GM18907 (cell line): ENCODE measurements at regions not wholly inside any gene's neighbourhood (a gene's known extent, or its start where the extent isn't known, plus 50 kb on each side); places are given as distances from the start of the nearest gene placed in this dataset.
A peak's percentile ranks its signal among the peaks of the same experiment; 100 is the strongest.

ENCODE experiments used
- ATAC-seq: cut with Tn5 transposase; IDR thresholded peaks from one replicate; pipeline ENCODE4 v1.9.1; 2021; ENCODE audit warnings: mild to moderate bottlenecking, moderate library complexity; ENCODE audit not compliant: unreplicated experiment

DNA sequence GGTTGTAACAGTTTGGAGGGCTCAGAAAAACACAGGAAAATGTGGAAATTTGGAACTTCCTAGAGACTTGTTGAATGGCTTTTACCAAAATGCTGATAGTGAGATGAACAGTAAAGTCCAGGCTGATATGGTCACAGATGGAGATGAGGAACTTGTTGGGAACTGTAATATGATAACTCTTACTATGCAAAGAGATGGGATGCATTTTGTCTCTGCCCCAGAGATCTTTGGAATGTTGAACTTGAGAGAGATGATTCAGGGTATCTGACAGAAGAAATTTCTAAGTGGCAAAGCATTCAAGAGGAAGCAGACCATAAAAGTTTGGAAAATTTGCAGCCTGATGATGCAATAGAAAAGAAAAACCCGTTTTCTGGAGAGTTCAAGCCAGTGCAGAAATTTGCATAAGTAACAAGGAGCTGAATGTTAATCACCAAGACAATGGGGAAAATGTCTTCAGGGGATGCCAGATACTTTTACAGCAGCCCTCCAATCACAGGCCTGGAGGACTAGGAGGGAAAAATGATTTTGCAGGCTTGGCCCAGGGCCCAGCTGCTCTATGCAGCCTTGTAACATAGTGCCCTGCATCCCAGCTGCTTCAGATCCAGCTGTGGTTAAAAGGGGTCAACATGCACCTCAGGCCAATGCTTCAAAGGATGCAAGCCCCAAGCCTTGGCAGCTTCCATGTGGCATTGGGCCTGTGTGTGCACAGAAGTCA lies 572.7 kb upstream of the ATP2B1 start:
- no peak for ATAC-seq

DNA sequence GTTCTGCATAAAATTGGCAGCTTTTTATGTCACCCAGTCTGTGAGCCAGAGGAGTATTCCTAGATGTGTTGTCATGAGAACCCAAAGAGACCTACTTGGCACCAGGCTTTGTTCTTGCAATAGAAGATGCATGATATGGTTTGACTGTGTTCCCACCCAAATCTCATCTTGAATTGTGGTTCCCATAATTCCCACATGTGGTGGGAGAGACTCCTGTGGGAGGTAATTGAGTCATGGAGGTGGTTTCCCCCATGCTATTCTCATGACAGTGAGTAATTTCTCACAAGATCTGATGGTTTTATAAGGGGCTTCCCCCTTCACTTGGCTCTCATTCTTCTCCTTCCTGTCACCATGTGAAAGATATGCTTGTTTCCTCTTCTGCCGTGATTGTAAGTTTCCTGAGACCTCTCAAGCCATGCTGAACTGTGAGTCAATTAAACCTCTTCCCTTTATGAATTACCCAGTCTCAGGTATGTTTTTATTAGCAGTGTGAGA lies 572.0 kb upstream of the ATP2B1 start:
- peak; percentile 88 for ATAC-seq

DNA sequence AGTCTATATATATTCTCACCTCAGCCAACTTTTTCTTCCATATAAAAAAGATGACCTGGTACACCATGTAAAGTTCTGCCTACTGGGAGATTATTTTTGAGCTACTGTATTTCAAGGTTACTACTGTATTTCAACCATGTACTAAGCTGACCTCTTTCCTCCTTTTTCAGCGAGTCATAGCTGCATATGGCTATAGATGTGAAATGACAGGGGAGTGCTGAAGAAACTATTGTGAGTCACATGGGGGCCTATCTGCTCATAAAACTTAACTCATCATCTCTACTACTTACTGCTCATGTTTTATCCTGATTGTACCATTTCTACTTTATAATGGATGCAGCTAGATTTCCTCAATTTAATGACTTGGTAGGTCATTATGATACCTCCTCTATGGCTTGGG lies 571.4 kb upstream of the ATP2B1 start:
- ATAC-seq: peak; percentile 35

DNA sequence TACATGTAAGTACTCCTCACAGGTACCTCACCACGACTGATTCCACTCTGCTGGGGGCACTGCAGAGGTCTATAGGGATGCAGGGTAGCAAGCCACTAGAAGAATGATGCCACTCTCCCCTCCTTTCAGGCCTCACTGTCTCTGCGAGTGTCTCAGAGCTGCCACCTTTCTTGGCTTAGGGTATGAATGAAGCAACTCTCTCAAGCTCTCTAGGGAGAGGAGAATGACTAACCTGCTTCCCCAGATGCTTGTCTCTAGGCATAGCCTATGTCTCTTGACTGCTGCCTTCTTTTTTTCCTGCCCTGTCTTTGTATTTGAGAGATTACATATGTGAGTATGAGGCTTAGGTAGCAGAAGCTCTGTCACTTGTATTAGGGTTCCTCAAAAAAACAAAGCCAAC lies 566.5 kb upstream of the ATP2B1 start:
- no peak for ATAC-seq

DNA sequence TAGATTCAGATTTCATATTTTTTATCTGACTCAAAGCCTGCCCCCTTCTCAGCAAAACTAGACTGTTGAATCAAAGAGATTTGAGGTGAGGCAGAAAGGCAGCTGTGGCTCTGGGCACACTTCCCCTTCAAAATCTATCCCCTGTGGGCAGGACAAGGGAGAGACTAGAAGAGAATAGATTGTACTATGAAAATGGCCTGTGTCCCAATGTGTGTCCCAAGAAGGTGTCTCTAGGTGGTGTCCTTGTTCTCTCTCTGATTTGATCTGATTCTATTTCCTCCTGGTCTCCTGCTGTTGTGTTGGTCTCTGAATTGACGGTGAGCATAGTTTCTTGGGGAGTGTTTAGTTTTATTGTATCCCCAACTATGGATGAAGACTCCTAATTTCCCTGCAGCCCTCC lies 565.8 kb upstream of the ATP2B1 start:
- ATAC-seq: no peak

DNA sequence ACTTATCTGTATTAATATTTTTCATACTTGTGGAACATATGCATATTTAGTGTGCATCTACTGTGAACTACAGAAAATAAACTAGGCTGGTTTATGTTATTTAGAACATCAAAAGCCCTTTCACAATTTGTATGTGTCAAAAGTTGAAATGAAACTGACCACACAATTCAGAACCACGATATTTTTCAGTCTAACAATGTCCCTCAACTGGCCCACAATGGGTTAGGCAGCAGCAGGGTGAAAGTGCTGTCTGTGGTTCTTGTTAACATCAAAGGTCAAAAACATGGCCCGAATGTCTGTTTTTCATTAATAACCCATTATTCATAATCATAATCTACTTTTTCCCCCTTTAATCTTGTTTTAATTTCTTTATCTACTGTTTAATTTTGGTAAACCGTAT lies 559.9 kb upstream of the ATP2B1 start:
- peak; percentile 73 for ATAC-seq

DNA sequence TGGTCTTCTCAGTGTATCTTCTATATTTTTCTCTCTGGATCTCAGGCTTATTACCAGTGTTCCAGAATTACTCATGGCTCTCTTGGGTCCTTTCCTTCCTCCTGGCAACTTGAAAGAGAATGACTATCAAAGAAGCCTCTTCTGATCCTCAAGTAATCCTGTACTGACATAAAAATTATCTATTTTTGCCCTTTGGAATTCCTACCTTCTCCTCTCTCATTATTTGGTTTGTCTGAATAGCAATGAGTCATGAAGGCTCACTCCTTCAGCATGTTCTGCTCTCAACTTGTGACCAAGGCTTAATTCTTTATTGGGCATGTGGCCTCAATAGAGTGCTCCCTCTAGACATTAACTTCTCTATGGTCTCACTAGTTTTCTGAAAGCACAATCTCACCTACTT lies 553.6 kb upstream of the ATP2B1 start:
- no peak for ATAC-seq

DNA sequence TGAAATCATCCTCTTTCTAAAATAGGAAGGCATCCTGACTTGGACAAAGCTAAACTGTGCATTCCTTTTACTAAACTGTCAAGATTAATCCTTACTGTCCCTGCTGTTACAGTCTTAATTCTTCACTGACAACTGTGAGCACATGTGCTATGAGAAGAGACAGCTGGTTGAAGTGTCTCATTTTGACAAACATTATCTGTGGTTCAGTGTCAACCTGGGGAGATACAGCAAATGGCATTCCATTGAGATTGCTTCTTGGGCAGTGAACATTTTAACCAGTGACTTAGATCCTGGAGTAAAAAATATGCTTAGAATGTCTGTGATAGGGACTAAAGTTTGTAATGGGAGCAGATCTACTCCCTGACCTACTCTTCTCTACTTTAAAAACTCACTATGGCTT lies 552.6 kb upstream of the ATP2B1 start:
- no peak for ATAC-seq

DNA sequence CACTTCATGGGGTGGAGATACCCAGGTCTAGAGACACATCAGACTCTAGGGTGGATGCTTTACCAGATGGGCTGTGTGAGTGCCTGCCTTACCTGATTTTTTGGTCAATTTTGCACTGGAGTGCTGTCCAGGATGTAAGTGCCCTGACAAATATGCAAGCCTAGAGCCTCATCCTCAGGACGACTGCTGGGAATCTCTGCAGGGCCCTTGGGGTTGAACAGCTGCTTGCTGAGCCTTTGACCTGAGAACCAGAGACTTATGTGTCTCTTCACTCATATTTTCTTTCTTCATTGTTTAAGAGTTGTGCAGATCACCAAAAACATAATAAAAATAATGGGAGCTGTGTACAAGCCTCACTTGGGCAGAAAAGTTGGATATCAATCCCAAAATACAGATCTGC lies 551.5 kb upstream of the ATP2B1 start:
- no peak for ATAC-seq

DNA sequence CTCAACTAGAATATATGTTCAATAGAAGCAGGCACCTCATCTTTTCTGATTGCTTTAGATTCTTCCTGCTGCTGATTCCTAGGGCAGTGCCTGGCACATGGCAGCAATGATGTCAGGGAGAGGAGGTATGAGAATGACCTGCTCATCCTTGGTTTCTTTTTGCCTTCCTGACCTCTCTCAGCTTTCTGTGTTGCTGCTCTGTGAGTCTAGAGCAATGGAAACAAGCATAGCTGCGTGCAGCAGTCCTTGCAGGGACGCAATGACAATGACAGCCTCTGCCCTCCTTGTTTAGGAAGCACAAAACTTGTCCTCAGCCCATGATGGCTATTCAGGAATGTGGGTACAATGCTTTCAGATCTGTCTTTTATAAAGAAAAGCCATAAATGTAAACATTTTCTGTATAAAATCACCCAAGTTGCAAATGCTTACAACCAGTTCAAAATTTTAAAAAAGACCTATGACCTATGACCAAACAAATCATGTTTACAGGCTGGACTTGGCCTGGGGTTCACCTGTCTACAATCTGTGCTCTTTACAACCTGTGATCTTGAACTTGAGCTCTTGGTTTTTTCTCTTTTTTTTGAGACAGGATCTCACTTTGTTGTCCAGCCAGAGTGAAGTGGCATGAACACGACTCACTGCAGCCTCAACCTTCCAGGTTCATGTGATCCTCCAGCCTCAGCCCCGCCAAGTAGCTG lies 549.4 kb upstream of the ATP2B1 start:
- no peak for ATAC-seq

DNA sequence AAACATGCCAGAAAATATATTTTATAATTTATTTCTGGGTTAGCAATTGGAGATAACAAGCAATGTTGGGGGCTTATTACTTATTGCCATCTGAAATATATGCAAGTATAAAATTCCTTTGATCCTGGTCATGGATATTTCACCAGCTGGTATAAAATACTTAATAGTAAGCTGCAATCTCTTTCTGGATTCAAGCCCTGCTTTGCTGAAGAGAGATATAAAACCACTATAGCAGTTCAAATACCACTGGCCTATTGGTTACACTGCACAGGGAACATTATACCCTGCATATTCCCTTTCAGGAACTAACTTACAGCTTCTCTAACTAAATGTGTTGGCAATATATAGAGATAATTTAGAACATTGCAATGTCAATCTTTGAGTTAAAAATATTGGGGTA lies 546.2 kb upstream of the ATP2B1 start:
- no peak for ATAC-seq

DNA sequence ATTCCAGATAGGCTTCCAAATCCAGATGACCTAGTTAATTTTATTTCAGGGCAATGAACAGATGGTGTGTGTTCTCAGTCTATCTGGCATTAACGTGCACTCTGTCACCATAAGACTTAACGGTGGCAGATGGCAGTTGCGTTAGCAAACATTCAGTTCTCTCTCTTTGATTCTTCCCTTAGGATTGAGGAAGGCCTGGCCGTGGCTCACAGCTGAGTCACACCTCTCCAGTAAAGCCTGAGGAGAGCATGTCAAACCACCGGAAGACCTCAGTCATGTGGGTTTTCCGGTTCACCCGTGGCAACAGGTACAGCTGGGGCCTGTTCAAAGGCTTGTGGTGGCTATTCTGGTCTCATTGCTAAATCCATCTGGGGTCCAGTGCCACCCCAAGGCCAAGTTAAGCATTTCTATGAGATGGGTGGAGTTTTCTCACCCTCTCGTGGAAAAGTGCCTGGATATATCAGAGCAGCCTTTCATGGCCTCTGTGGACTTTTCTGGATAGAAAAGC lies 545.1 kb upstream of the ATP2B1 start:
- peak; percentile 100 for ATAC-seq

DNA sequence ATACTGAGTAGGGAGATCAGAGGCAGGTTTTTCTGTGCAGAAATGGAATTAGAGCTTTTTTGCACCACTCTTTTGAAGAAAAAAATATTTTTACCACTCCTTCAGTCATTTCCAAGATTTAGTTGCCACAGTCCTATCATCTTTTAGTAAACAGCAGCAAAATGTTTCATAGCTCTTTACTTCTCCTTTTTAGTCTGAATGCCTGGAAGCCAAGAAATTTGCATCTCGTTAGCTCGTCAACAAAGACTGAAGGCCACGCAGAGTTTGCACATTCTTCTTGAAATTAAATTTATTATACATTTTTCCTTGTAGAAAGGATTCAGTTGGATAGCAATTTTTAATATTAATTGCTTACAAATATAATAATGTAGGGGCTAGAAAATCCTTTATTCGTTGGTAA lies 544.5 kb upstream of the ATP2B1 start:
- ATAC-seq: peak; percentile 38

DNA sequence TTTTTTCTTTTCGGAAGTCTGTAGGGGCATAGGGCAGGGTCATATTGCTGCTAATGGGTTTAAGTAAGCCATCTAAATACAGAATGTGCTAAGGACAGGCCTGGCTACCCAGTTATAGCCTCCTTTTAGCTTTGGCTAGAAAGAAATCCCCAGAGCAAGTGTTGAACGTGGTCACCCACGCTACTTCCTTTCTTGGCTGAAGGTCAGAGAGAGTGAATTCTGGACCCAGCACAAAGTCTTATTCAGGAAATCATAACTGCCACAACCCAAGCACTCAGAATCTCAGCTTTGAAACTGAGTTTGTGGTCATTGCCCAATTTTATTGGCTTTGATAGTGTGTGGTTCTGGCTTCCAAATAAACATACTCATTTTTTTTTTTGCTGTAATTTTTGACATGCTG lies 542.1 kb upstream of the ATP2B1 start:
- no peak for ATAC-seq

DNA sequence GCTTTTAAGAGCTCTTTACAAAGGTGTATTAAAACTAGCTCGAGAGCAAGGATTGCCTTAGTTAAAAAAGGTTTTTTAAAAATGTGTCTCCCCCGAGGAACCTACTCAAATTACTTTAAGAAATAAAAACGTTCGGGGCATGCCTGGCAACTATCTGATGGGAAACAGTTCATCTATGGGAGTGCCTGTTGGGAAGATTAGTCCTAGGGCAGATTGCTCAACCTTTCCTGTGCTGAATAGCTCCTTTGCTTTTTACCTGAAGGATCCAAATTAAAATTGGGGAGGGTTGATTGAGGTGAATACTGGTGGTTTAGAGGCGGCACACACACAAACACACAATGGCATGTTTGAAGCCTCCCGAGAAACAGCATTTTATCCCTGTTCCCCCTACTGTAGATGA lies 541.4 kb upstream of the ATP2B1 start:
- ATAC-seq: no peak

DNA sequence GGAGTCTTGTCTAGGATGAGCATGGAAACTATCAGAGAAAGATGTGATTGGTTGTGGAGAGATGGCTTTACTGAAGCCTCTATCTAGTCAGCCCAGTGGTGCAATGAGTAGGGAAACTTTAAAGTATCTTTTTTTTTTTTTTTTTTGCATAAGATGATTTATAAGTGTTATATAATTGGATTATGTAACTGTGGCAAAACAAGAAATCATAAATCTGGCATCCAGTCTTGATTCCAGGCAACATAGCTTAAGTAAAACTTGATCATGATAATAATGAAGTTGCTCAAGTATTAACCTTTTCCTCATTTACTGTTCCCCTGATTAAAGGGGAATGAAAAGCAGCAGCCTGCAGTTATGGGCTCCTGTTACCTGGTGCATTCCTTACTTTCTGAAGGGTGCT lies 538.0 kb upstream of the ATP2B1 start:
- ATAC-seq: no peak

DNA sequence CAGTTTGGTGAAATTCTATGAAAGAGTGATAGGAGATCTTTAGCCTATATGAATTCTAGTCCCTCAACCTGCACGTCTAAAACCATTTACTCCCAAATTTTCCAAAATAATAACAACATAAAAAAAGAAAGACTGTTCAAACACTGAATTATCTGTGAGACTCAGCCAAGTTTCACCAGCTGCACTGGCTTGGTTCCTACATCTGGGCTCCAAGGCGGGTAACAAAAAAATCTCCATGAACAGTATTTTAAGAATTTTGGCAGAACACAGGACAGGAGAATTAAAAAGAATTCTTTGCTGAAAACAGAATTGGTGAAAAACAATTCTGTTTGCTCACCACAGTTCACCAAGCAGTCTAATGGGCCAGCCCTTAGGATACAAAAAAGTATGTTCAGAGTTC lies 536.8 kb upstream of the ATP2B1 start:
- no peak for ATAC-seq

DNA sequence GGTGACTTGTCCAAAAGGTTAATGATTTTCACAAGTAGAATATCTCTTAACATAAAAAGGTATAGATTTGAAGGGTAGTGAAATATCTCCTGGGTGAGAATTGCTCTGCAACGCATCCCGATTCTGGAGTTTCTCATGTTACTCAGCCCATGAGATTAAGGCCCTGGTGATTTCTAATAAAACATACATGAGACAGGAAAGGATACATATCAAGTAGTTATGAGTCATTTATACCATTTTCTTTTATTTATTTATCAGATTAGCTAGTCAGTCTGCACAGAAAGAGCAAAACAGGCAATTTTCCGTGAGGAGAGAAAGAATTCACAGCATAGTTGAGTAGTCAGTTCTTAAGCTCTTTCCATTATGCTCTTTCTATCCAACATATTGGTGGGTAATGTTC lies 535.6 kb upstream of the ATP2B1 start:
- no peak for ATAC-seq

DNA sequence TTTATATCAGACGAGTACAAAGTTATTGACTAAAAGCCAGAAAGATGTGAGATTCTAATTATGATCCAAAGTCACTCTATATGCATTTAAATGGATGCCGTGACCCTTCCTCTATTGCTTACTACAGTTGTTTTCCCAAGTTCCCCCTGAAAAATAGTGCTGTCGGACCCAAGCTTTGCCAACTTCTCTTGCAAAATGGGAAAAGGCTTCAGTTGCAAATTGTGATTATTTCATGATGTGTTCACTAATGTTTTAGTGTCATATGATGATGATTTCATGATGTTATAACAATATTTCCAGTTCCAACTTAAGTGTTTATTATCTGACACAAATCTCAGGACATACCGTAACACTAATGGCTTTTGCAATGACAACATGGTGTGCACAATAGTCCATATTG lies 534.6 kb upstream of the ATP2B1 start:
- ATAC-seq: no peak

DNA sequence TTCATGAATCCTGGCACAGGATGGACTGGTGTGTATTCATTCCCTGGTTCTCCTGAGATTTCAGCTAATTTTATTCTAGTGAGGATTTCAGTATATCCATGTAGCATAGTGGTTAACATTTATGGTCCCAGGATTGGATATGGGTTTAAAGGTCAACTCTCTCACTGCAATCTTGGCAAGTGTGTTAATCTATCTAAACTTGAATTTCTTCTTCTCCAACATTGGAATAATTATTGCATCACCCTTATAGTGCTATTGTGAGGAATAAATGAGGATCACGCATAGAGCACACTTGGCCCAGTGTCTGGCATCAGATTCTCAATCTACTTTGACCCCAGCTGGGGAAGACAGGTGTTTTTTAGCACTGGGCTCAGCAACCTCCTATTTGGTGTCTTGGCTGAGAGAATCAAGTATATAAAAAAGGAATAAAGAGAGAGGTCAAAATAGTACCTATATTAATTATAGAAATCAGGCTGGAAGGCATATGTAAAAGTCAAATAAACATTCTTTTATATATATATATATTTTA lies 531.2 kb upstream of the ATP2B1 start:
- ATAC-seq: no peak

DNA sequence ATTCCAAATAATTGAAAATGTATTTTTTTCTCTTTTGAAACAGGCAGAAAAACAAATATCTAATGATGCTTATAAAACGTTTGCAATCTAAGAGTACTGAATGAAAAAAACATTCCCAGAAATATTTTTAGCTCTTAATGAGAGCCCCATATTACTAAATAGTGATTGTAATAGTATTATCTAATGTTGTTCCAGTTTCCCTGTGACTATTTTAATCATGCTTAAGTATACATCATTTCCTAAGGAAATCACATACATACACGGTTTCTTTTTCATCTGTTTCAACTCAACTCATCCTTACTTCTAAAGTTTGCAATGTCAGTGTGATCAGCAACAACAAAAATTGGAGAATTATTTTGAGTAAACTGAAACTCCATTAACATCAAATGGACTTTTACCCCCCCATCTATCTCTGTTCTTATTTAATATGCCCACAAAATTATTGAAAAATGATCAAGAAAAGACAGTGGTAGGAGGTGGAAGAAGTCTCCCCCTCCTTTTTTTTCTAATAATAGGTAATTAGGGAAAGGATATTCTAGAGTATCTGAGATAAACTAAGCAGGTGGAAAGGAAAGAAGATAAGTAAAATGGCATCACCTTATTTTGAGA lies 530.1 kb upstream of the ATP2B1 start:
- ATAC-seq: no peak

DNA sequence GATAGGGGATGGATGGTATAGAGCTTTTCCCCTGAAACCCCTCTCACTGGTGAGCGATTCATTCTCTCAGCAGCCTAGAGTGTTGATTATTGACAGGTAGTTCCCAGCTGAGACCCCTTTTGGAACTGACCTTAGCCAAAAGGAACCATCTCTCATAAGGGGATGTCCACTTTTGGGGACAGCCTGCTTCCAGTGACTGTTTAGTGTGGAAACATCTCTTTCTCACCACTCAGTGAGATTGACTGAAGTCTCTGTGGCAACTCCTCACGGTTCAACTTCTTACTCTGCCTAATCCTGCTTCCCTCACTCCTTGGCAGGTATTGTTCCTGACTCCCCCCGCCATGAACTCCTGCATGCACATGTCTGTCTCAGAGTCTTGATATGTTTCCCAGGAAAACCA lies 529.2 kb upstream of the ATP2B1 start:
- ATAC-seq: no peak
